ENCODE measurements at regions not wholly inside any gene's neighbourhood (a gene's known extent, or its start where the extent isn't known, plus 50 kb on each side); places are given as distances from the start of the nearest gene placed in this dataset.
A peak's percentile ranks its signal among the peaks of the same experiment; 100 is the strongest.

GRCh38 chr12:38138225-38139221 lies 178.1 kb upstream of the ALG10B start:
- peak; percentile 34 to 64 (median 46) for DNase-seq (ENCODE audit: low read depth in 4 of 4, low spot score in 1 of 4)

- DNase-seq (ENCODE audit: low read depth in 4 of 4, low spot score in 1 of 4) = no peak
Measured at GRCh38 chr12:38139456-38139855, 177.1 kb upstream of the ALG10B start.

- no peak for DNase-seq (ENCODE audit: low read depth in 4 of 4, low spot score in 1 of 4)
Measured at GRCh38 chr12:38141239-38141638, 175.3 kb upstream of the ALG10B start.

- DNase-seq (ENCODE audit: low read depth in 4 of 4, low spot score in 1 of 4) = no peak
Measured at GRCh38 chr12:38141861-38142260, 174.7 kb upstream of the ALG10B start.

- DNase-seq (ENCODE audit: low read depth in 4 of 4, low spot score in 1 of 4) = no peak
Measured at GRCh38 chr12:38142974-38143373, 173.6 kb upstream of the ALG10B start.

GRCh38 chr12:38144049-38144448 lies 172.5 kb upstream of the ALG10B start:
- DNase-seq (ENCODE audit: low read depth in 4 of 4, low spot score in 1 of 4) = no peak

GRCh38 chr12:38144601-38145436 lies 171.8 kb upstream of the ALG10B start:
- DNase-seq (ENCODE audit: low read depth in 4 of 4, low spot score in 1 of 4) = no peak

GRCh38 chr12:38149395-38150073 lies 167.0 kb upstream of the ALG10B start:
- DNase-seq (ENCODE audit: low read depth in 4 of 4, low spot score in 1 of 4) = no peak

- no peak for DNase-seq (ENCODE audit: low read depth in 4 of 4, low spot score in 1 of 4)
Measured at GRCh38 chr12:38151991-38152700, 164.4 kb upstream of the ALG10B start.

- no peak for DNase-seq (ENCODE audit: low read depth in 4 of 4, low spot score in 1 of 4)
Measured at GRCh38 chr12:38152816-38153736, 163.5 kb upstream of the ALG10B start.

GRCh38 chr12:38153737-38154061 lies 162.9 kb upstream of the ALG10B start:
- no peak for DNase-seq (ENCODE audit: low read depth in 4 of 4, low spot score in 1 of 4)

- DNase-seq (ENCODE audit: low read depth in 4 of 4, low spot score in 1 of 4) = no peak
Measured at GRCh38 chr12:38154096-38155019, 162.2 kb upstream of the ALG10B start.

- no peak for DNase-seq (ENCODE audit: low read depth in 4 of 4, low spot score in 1 of 4)
Measured at GRCh38 chr12:38155020-38155395, 161.6 kb upstream of the ALG10B start.

- DNase-seq (ENCODE audit: low read depth in 4 of 4, low spot score in 1 of 4) = no peak
Measured at GRCh38 chr12:38155526-38156496, 160.8 kb upstream of the ALG10B start.

- DNase-seq (ENCODE audit: low read depth in 4 of 4, low spot score in 1 of 4) = no peak
Measured at GRCh38 chr12:38156497-38157245, 159.9 kb upstream of the ALG10B start.

- no peak for DNase-seq (ENCODE audit: low read depth in 4 of 4, low spot score in 1 of 4)
Measured at GRCh38 chr12:38157274-38157932, 159.2 kb upstream of the ALG10B start.
